ENCODE measurements at regions not wholly inside any gene's neighbourhood (a gene's known extent, or its start where the extent isn't known, plus 50 kb on each side); places are given as distances from the start of the nearest gene placed in this dataset.
"Not testable (repeated sequence)": the region's sequence is repeated elsewhere in the genome, so short reads cannot be mapped to it uniquely, and the experiment has no call there.

GRCh38 chr12:71299541-71300376, 139.8 kb upstream of the LGR5 start:
- DNase-seq (ENCODE audit: low read depth), result no peak

GRCh38 chr12:71297930-71298329, 140.1 kb upstream of the TSPAN8 start:
- DNase-seq (ENCODE audit: low read depth), result no peak

GRCh38 chr12:71295953-71296352, 138.2 kb upstream of the TSPAN8 start:
- DNase-seq (ENCODE audit: low read depth), result no peak

GRCh38 chr12:71291746-71292145, 133.9 kb upstream of the TSPAN8 start:
- no peak for DNase-seq (ENCODE audit: low read depth)

- no peak for DNase-seq (ENCODE audit: low read depth)
Measured at GRCh38 chr12:71283883-71284282, 126.1 kb upstream of the TSPAN8 start.

- DNase-seq (ENCODE audit: low read depth), result no peak
Measured at GRCh38 chr12:71282925-71283324, 125.1 kb upstream of the TSPAN8 start.

- no peak for DNase-seq (ENCODE audit: low read depth)
Measured at GRCh38 chr12:71282020-71282419, 124.2 kb upstream of the TSPAN8 start.

- no peak for DNase-seq (ENCODE audit: low read depth)
Measured at GRCh38 chr12:71281425-71281824, 123.6 kb upstream of the TSPAN8 start.

GRCh38 chr12:71277866-71278265, 120.1 kb upstream of the TSPAN8 start:
- no peak for DNase-seq (ENCODE audit: low read depth)

GRCh38 chr12:71276541-71276940, 118.7 kb upstream of the TSPAN8 start:
- DNase-seq (ENCODE audit: low read depth), result no peak

- DNase-seq (ENCODE audit: low read depth), result not testable (repeated sequence)
Measured at GRCh38 chr12:71270794-71271193, 113.0 kb upstream of the TSPAN8 start.

- DNase-seq (ENCODE audit: low read depth), result no peak
Measured at GRCh38 chr12:71270057-71270456, 112.3 kb upstream of the TSPAN8 start.

- no peak for DNase-seq (ENCODE audit: low read depth)
Measured at GRCh38 chr12:71269281-71269598, 111.4 kb upstream of the TSPAN8 start.

- DNase-seq (ENCODE audit: low read depth), result no peak
Measured at GRCh38 chr12:71268598-71269280, 110.9 kb upstream of the TSPAN8 start.

- no peak for DNase-seq (ENCODE audit: low read depth)
Measured at GRCh38 chr12:71266606-71267005, 108.8 kb upstream of the TSPAN8 start.

- DNase-seq (ENCODE audit: low read depth), result not testable (repeated sequence)
Measured at GRCh38 chr12:71265731-71266130, 107.9 kb upstream of the TSPAN8 start.

- no peak for DNase-seq (ENCODE audit: low read depth)
Measured at GRCh38 chr12:71262466-71262865, 104.7 kb upstream of the TSPAN8 start.

GRCh38 chr12:71252473-71252872, 94.7 kb upstream of the TSPAN8 start:
- no peak for DNase-seq (ENCODE audit: low read depth)

GRCh38 chr12:71250166-71250565, 92.4 kb upstream of the TSPAN8 start:
- DNase-seq (ENCODE audit: low read depth), result no peak

- DNase-seq (ENCODE audit: low read depth), result no peak
Measured at GRCh38 chr12:71243370-71243769, 85.6 kb upstream of the TSPAN8 start.

GRCh38 chr12:71242511-71242910, 84.7 kb upstream of the TSPAN8 start:
- DNase-seq (ENCODE audit: low read depth), result no peak

GRCh38 chr12:71240946-71241345, 83.1 kb upstream of the TSPAN8 start:
- DNase-seq (ENCODE audit: low read depth), result no peak

- no peak for DNase-seq (ENCODE audit: low read depth)
Measured at GRCh38 chr12:71239731-71240130, 81.9 kb upstream of the TSPAN8 start.

- no peak for DNase-seq (ENCODE audit: low read depth)
Measured at GRCh38 chr12:71237128-71237527, 79.3 kb upstream of the TSPAN8 start.

All from GM04504 (cell line).